HG02981 (cell line): ENCODE measurements at regions not wholly inside any gene's neighbourhood (a gene's known extent, or its start where the extent isn't known, plus 50 kb on each side); places are given as distances from the start of the nearest gene placed in this dataset.

Source experiments
- ATAC-seq: cut with Tn5 transposase; IDR thresholded peaks from one replicate; pipeline ENCODE4 v1.9.1; 2021; ENCODE audit warnings: mild to moderate bottlenecking, moderate library complexity; ENCODE audit not compliant: unreplicated experiment

DNA sequence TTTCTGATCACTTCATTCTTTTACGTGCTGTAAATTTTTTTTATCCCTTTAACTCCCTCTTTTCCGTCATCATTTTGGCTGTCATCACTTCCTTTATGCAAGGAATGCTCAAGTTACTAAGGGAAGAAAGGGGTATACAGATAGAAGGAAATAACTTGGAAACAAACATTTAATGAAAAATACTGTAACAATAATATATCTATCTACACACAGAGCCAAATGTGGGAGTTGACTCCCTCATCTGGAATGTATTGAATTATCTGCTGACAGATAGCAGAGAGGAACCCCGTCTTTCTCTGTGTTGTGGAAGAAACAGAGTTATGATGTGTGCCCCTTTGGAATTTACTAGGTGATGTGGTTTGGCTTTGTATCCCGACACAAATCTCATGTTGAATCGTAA lies 182.5 kb upstream of the NXPH2 start:
- no peak for ATAC-seq

DNA sequence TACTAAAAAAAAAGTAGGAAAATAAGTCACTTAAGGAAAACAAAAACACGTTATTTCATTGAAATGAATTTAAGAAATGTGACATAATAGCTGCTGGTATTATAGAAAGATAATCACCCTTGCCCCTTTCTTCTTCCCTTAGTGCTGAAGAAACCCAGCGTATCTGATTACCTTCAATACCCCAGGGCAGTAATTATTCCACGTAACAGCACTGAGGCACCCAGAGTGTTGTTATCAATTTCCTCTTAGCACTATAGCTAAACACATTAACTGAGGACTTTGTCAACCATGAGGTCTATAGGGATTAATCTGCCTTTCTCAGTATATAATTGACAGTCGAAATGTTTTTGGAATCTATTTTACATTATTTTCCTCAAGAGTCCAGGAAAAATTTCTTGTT lies 180.0 kb upstream of the NXPH2 start:
- ATAC-seq, result no peak

DNA sequence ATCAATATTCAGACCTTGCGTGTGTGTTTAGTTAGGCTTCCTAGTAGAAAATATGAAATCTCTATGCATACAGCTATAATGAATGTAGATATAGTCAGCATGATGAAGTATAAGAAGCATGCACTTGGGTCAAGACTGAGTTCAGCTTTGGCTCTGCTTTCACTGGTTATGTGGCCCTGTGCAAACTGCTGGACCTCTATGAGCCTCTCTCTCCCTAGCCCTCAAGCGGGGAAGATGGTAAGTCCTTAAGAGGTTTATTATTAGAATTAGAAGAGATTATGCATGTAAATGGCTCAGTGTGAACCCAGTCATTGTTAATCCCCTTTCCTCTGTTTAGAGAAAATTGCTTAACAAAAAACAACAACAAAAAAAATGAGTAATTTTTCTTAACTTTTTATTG lies 178.8 kb upstream of the NXPH2 start:
- no peak for ATAC-seq

DNA sequence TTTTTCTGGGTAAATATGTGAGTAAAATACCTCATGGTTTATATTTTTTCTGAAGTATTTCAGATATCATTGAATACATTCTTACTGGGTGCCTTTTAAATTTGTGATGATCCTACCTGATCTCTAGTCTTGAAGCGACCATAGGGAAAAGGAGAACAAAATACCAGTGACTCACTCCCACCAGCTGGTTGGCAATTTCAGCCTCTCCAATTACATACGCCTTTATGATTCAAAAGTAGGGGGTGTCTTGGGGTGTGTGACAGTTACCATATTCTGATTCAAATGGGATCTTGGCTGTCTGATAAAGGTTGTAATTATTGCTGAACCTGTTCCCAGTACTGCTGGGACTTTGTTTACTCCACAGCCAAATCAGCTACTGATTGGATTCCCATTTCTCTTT lies 175.9 kb upstream of the NXPH2 start:
- no peak for ATAC-seq

DNA sequence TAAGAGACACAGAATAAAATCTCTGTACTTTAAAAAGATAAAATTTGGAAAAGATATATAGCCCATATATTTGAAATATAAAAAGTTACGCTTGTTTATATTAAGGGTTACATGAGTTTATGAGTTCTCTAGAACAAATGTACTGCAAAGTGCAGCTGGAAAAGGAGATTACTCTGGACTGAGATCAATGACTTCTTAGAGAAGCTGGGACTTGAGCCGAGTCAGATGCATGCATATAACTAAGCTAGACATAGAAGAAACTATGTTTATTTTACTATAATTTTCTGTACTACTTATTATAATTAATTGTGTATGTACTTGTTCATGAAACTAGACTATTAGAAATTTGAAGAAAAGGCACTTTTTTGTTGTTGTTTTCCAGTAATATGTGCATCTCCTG lies 170.3 kb upstream of the NXPH2 start:
- ATAC-seq, result no peak

DNA sequence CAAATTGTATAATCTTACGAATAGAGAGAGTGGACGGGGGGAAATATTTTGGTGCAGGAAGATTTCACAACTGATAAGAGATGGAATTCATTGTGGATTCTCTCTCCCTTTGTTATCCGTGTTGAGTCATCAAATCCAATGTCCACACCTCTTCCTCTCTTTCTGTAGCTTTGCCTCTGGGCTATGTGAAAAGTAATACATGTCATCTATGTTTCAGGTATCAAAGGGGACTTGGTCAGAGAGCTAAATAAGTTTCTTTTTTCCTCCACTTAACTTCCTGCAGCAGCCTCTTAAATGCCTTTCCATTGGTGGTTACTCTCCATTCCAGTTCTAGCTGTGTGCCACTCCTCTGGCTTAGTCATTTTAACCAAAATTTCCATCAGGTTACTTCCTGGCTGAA lies 169.3 kb upstream of the NXPH2 start:
- no peak for ATAC-seq

DNA sequence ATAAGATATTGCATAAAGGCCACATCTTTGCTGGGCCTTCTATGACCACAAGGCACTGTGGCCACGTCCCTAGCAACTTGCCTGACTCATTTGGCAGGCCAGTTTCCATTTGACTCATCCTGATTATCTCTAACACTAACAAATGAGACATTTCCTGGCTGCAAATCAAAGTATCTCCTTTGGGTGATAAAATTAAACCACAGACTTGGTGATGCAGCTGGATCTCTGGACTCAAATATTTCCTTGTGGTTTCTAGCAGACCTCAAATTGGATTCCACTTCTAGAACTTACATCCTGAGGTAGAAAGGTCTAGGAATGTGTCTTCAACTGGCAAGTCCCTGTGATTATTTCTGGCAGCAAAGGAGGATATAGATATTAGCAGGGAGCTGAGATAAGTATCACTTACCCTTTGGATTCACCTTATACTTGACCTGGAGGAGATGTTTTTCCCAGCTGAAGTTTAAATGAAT lies 167.9 kb upstream of the NXPH2 start:
- peak; percentile 84 for ATAC-seq

DNA sequence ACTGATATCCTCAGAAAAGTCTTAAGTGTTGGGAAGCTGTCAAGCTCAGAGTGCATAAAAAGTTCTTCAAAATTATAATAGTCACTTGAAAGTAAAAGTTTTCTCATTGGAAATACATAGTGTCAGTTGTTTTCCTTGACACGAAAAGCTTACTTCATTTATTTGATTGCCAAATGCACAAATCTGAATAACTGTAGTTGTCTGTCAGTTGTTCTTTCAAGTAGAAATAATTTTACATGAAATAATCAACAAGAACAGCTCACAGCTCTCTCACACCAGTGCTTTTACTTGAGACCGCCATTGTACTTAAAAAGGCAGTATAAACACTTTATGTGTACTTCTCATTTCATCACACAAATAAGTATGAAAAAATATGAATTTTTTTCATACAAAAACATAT lies 163.3 kb upstream of the NXPH2 start:
- no peak for ATAC-seq

DNA sequence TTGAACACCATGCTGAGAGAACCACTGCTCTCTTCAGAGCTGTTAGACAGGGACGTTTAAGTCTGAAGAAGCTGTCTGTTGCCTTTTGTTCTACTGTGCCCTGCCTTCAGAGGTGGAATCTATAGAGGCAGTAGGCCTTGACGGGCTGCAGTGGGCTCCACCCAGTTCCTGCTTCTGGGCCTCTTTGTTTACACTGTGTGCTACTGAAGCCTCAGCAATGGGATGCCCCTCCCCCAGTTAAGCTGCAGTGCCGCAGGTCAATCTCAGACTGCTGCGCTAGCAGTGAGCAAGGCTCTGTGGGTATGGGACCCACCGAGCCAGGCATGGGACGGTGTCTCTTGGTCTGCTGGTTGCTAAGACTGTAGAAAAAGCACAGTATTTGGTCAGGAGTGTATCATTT lies 162.3 kb upstream of the NXPH2 start:
- no peak for ATAC-seq

DNA sequence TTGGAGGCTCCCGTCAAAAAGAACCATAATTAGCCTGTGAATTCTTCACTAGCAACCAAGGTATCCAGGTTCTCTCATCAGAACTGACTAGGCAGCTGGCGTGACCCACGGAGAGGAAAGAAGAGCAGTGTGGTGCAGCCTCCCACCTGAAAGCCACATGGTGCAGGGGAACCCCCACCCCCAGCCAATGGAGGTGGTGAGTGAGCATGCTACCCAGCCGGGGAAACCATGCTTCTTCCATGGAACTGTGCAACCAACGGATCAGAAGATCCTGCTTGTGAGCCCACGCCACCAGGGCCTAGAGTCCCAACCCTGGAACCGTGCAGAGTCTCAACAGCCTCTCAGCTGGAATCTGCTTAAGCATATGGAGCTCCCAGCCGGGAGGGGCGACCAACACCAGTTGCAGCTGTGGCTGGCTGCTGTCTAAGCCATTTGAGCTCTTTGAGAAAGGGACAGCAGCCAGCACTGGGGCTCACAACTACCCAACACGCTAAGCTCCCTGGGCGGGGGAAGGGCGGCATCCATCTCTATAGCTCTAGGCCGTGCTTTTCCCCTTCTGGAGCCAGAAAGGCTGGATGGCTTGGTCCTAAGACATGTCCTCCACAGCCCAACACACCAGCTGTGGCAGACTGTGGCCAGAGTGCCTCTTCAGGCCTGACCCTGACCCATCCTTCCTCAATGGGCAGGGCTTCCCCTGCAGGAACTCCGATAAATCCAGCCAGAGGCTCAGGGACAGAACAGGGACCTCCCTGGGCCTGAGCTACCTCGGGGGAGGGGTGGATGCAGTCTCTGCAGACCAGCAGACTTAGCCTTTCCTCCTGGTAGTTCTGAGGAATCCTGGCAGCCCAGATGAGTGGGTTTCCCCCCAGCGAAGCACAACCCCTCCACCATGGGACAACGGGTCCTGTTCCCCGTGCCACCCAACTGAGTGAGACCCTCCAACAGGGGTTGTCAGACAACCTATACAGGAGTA lies 151.4 kb upstream of the NXPH2 start:
- no peak for ATAC-seq

DNA sequence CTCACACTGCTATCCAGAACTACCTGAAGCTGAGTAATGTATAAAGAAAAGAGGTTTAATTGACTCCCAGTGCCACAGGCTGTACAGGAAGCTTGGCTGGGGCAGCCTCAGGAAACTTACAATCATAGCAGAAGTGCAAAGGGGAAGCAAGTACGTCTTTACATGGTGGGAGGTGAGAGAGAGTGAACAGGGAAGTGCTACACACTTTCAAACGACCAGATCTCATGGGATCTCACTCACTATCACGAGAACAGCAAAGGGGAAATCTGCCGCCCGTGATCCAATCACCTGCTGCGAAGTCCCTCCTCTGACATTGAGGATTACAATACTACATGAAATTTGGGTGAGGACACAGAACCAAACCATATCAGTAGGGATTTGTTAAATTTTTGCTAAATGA lies 150.4 kb upstream of the NXPH2 start:
- ATAC-seq, result no peak

DNA sequence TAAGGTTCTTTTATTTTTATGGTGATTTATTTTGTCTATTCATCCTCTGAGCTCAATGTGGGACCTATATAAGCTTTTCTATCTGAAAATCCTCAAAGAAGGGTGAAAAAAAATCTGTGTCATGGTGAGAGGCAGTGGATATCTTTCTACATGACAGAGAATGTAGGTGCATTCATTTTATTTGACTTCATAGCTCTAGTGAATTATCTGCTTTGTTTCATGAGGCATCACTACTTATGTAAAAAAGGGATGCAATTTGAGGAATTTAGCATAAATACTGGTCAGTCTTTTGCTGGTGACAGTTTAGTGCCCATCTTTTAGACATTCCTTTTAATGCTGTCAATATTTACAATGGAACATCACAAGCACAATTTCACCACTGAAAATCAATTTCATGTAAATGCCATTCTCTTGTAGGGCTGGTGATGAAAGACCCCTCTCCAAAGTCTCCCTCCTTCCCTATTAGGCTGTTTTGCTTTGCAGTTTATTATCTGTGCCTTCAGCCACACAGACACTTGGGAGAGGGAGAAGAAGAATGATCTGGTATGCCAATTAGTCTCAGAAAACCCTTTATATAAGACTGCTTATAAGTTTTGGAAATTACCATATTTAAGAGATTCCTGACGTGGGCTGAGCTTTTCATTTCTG lies 148.3 kb upstream of the NXPH2 start:
- ATAC-seq, result no peak

DNA sequence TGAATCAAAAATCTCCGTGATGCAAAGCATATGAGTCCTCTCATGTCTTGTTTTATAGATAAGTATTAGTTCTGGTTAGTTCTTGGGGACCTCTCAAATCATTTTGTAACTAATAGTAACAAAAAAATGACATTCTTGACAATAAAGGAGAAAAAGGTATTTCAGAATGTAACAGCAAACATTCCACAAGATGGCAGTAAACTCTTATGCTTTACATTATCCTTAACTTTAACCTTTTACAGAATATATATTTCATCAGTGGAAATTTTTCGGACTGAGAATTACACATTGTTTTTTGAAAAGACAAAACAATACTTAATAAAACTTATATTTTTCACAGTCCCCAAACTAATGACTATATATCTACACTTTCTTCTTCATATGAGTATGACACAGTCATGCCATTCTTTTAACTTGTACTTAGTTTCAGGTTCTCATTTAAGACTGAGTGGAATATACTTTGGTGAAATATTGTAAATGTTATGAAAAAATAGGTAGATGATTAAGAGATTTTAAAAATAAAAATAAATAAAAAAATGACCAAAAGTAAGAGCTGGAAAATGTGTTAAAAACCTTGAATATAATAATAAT lies 142.9 kb upstream of the NXPH2 start:
- ATAC-seq, result no peak

DNA sequence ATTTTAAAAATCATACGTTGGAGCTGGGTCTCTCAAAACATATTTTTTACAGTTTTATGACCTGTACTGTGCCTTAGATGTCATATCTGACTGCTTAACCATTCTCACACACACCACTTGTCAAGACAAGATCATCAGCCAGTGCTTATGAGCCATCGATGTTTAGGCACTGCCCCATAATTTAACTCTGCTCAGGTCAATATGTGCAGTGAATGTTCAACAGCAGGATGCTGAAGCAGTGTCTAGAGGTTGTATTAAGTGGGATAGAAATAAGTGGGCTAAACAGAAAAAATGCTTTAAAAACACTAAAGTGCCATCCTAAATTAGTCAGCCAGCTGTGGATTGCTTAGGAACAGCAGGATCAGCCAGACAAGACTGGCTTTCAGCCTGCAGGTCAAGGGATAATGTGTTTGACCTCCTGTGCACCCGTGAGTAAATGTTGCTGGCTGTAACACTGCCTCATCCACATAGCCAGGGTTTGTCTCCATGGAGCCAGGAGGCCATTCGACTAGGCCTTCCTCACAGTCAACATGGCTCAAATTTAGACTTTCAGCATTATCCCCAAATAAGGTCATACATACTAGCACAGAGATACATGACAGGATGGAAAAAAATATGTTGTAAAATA lies 139.0 kb upstream of the NXPH2 start:
- no peak for ATAC-seq

DNA sequence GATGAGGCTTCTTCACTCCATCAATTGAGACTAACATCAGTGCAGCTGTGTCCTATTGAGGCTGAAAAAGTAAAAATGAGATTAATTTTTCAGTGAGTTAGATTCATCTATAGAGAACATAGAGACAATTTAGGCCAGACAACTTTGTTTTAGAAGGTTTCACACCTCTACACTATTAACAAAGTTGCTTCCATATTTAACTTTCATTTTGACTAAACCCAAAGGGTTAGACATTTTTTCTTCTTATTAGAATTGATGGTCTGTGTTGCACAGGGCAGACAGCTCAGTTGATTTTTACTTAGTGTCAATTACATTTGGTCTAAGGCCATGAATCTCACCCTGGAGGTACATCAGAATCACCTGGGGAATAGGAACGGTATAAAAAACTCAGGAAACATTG lies 130.2 kb upstream of the NXPH2 start:
- no peak for ATAC-seq

DNA sequence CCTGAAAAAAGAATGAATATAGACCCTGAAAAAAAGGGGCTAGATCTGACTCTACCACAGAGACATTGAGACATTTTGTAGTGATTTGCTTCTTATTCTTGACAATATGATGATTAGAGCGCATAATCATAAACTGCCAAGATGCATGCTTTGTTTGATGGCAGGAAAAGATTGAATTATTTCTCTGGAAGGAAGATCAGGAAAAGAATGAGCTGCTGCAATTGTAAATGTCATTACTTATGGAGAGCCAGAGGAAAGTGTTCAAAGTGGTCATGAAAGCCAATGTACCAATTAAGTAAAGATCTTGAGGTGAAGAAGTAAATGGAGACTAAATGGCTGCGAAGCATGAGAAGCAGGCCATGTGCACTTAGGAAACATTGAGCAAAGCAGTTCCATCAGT lies 126.4 kb upstream of the NXPH2 start:
- no peak for ATAC-seq

DNA sequence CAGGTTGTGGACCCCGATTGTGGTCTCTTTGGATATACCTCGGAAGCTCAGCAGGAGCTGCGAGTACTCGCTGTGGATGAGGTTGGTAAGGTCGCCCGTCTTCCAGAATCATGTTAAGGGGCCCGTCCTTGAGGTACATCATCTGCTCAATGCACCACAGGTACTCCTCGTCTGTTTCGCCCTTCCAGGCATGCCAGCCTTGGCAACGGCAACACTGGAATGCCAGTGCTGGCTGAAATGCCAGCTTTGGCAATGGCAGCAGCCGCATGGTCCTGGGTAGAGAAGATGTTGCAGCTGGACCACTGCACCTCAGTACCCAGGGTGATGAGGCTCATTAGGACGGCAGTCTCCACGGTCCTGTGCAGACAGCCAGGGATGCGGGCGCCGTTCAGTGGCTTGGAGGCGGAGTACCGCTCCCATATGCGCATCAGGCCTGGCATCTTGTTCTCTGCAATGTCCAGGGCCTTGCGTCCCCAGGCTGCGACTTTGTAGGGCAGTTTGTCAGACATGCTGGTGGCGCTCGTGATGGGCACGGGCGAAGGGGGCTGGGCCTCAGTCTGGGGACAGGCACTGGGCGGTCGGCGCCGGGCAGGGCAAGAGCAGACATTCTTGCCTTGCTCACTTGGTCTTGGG lies 122.2 kb upstream of the NXPH2 start:
- ATAC-seq, result no peak

DNA sequence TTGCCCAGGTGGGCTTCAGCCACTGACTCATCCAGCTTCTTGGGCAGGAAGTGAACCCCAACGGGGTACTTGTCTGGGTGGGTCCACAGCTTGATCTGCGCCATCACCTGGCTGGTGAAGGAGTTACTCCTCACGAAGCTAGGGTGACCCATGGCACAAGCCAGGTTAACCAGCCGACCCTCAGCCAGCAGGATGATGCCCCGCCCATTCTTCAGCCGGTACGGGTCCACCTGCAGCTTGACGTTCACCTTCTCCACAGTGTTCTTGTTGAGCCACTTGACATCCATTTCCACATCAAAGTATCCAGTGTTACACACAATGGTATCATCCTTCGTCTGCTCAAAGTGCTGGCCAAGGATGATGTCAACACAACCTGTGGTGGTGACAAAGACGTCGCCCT lies 121.3 kb upstream of the NXPH2 start:
- ATAC-seq, result no peak

DNA sequence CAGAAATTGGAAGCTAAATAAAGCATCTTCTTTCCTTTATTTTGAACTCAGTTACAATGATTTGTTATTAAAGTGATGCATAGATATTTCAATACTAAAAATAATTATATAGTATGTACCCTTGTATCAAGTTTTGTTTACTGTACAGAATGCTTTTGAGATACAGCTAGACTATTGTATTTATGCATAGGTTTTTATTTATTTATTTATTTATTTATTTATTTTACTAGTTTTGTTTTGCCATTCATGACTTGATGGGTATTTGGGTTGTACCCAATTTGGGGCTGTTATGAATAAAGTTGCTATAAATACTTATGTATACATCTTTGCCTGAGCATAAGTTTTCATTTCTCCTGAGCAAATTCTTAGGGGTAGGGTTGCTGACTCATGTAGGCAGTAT lies 118.7 kb upstream of the NXPH2 start:
- no peak for ATAC-seq

DNA sequence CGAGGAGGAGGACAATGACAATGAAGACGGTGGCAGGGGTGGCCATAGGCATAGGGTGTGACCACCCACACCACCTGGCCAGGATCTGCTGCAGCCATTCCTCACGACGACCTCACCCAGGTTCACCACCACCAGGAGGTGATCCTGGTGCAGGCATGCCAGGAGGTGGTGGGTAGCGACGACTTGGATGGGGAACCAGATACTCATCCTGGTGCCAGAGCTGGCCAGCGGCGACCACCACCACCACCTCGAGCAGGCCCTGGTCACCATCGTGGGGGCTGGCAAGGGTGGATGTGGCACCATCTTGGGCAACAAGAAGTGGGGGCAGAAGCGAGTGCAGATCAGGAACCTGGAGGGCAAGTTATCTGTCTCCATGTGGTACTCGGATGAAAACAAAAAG lies 117.1 kb upstream of the NXPH2 start:
- ATAC-seq, result no peak

DNA sequence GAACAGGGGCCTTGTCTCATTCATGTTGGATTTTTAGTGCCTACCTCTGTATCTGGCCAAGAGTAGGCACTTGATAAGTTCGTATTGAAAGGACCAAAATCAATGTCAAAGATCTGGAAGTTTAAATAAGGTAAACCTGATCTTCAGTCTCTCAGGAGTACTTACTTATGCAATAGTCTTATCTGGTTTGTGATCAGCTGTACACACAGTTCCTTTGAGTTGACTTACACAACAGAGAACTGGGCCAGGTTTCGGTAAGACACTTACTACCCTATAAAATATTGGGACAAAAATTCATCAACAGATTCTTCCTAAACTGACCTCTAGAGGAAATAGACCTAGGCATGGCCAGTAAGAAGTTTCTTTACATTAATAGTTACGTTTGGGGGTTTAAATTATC lies 113.6 kb upstream of the NXPH2 start:
- no peak for ATAC-seq
